ENCODE measurements at regions not wholly inside any gene's neighbourhood (a gene's known extent, or its start where the extent isn't known, plus 50 kb on each side); places are given as distances from the start of the nearest gene placed in this dataset.

- ChIA-PET POLR2A (no interaction called here), CTCF (no interaction called here)
- no peak overlapping the region for H3K4me3 ChIP-seq (ENCODE audit: low read depth, low read length)
- no peaks in the 10 kb centered on the region for H3K36me3 ChIP-seq (ENCODE audit: control insufficient read depth, insufficient read depth, low read length)
- no peak for TF ChIP-seq CTCF (IDR thresholded peaks at IDR 0.05; ENCODE audit: insufficient read depth, low read depth, low read length)
- no peaks in the 10 kb centered on the region for H3K27me3 ChIP-seq (ENCODE audit: control insufficient read depth, insufficient read depth, low read length)
- no peak for DNase-seq (ENCODE audit: low read depth)
Observed at GRCh38 chr15:87167055-87167454, 1087.4 kb downstream of the AGBL1 start.

- H3K36me3 ChIP-seq (ENCODE audit: control insufficient read depth, insufficient read depth, low read length) = no peaks in the 10 kb centered on the region
- H3K27me3 ChIP-seq (ENCODE audit: control insufficient read depth, insufficient read depth, low read length) = no peaks in the 10 kb centered on the region
- no peak for TF ChIP-seq CTCF (IDR thresholded peaks at IDR 0.05; ENCODE audit: insufficient read depth, low read depth, low read length)
- CTCF ChIA-PET = no interaction called here
- POLR2A ChIA-PET = no interaction called here
- DNase-seq (ENCODE audit: low read depth) = no peak
- no peak overlapping the region for H3K4me3 ChIP-seq (ENCODE audit: low read depth, low read length)
Observed at GRCh38 chr15:87155771-87156170, 1076.1 kb downstream of the AGBL1 start.

DNA sequence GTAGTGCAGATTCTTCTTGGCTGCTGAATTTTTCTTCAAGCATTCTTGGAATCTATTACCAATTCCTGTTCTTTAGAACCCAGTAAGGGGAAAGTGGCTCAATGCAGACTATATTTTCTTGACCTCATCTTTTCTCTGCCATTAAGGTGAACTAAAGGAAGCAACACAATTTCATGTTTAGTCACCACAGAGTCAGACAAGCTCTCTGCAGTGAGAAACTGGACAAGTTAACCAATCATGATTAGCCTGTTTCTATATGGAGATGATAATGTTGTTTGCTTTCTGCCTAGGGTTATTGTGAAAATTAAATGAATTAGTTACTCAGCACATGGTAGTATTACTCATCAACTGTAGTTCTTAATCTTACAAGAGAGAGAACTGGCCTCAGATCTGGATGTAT lies 1075.1 kb downstream of the AGBL1 start:
- Histone ChIP-seq H3K36me3 (ENCODE audit: control insufficient read depth, insufficient read depth, low read length) (no peaks in the 10 kb centered on the region), H3K4me3 (ENCODE audit: low read depth, low read length) (no peak overlapping the region), H3K27me3 (ENCODE audit: control insufficient read depth, insufficient read depth, low read length) (no peaks in the 10 kb centered on the region)
- peak; percentile 19 for DNase-seq (ENCODE audit: low read depth)
- CTCF ChIA-PET = no interaction called here
- TF ChIP-seq CTCF (IDR thresholded peaks at IDR 0.05; ENCODE audit: insufficient read depth, low read depth, low read length) = no peak
- POLR2A ChIA-PET = no interaction called here

GRCh38 chr15:87151202-87151748 lies 1071.6 kb downstream of the AGBL1 start:
- CTCF ChIA-PET = no interaction called here
- Histone ChIP-seq H3K27me3 (ENCODE audit: control insufficient read depth, insufficient read depth, low read length) (no peaks in the 10 kb centered on the region), H3K4me3 (ENCODE audit: low read depth, low read length) (no peak overlapping the region), H3K36me3 (ENCODE audit: control insufficient read depth, insufficient read depth, low read length) (no peaks in the 10 kb centered on the region)
- POLR2A ChIA-PET = no interaction called here
- no peak for DNase-seq (ENCODE audit: low read depth)
- no peak for TF ChIP-seq CTCF (IDR thresholded peaks at IDR 0.05; ENCODE audit: insufficient read depth, low read depth, low read length)

DNA sequence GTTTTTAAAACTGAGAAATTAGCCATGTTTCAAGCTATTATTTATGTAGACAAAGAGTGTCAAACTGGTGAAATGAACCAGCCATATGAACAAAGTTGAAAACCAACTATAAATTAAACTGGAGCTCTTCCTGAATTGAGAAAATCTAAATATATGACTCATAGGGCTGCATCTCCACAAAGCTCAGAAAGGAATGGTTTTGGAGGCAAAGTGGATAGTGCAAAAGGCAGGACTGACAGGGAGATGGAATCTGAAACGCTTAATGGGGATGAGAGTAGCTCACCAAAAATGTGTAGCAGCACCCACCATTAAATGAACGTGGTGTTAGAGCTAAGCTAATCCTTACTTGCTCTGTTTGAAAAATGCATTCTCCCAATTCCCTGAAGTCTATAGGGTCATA lies 1066.0 kb downstream of the AGBL1 start:
- no peak for DNase-seq (ENCODE audit: low read depth)
- ChIA-PET CTCF (no interaction called here), POLR2A (no interaction called here)
- no peaks in the 10 kb centered on the region for H3K27me3 ChIP-seq (ENCODE audit: control insufficient read depth, insufficient read depth, low read length)
- H3K4me3 ChIP-seq (ENCODE audit: low read depth, low read length) = no peak overlapping the region
- H3K36me3 ChIP-seq (ENCODE audit: control insufficient read depth, insufficient read depth, low read length) = no peaks in the 10 kb centered on the region
- TF ChIP-seq CTCF (IDR thresholded peaks at IDR 0.05; ENCODE audit: insufficient read depth, low read depth, low read length) = no peak

All from BJ (cell line).